ENCODE measurements at regions not wholly inside any gene's neighbourhood (a gene's known extent, or its start where the extent isn't known, plus 50 kb on each side); places are given as distances from the start of the nearest gene placed in this dataset.

GRCh38 chr9:118283488-118283887 lies 579.3 kb downstream of the TLR4 start (continued):
- TF ChIP-seq REST (IDR thresholded peaks at IDR 0.05; ENCODE audit: unreplicated experiment) (no peak), POLR2AphosphoS5 (IDR thresholded peaks at IDR 0.05; ENCODE audit: low read depth) (no peak)

GRCh38 chr9:118290116-118290515 lies 585.9 kb downstream of the TLR4 start:
- Mint-ChIP-seq H3K4me1 (no peaks in the 10 kb centered on the region), H3K36me3 (ENCODE audit: low read depth) (no peaks in the 10 kb centered on the region), H3K27me3 (ENCODE audit: insufficient read depth, low read depth, poor library complexity) (no peaks in the 10 kb centered on the region), H3K9me3 (peaks cover 53% of the 10 kb centered on the region), H3K27ac (no peak overlapping the region), H3K4me3 (no peak overlapping the region)
- no peak overlapping the region for H3K4me2 ChIP-seq
- no peak overlapping the region for H3K27ac ChIP-seq (ENCODE audit: low read depth)
- H3F3A ChIP-seq (replicated peaks; ENCODE audit: low read depth), result no peaks in the 10 kb centered on the region
- H3K79me2 ChIP-seq (replicated peaks; ENCODE audit: insufficient read depth), result no peaks in the 10 kb centered on the region
- H4K20me1 ChIP-seq (replicated peaks; ENCODE audit: insufficient read depth), result no peaks in the 10 kb centered on the region
- ATAC-seq (no peak), DNase-seq (ENCODE audit: low spot score) (no peak)
- no peaks in the 10 kb centered on the region for H3K9me2 ChIP-seq (ENCODE audit: insufficient read depth)
- TF ChIP-seq CREB1 (CRISPR knock-in tag; IDR thresholded peaks at IDR 0.05; ENCODE audit: low read depth) (no peak), EZH2phosphoT487 (IDR thresholded peaks at IDR 0.05; ENCODE audit: unreplicated experiment) (no peak)
- H3K4me1 ChIP-seq (ENCODE audit: insufficient read depth), result no peaks in the 10 kb centered on the region
- no peak overlapping the region for H3K4me3 ChIP-seq
- no peaks in the 10 kb centered on the region for H3K36me3 ChIP-seq (ENCODE audit: insufficient read depth)
- H2AFZ ChIP-seq, result no peak overlapping the region
- H3K27me3 ChIP-seq (ENCODE audit: insufficient read depth), result no peaks in the 10 kb centered on the region

- no peaks in the 10 kb centered on the region for H4K20me1 ChIP-seq (replicated peaks; ENCODE audit: insufficient read depth)
- H3K36me3 Mint-ChIP-seq (ENCODE audit: low read depth), result no peaks in the 10 kb centered on the region
- TF ChIP-seq NANOG (IDR thresholded peaks at IDR 0.05; ENCODE audit: borderline replicate concordance), result no peak
- no peak for TF ChIP-seq CTCF (conservative IDR thresholded peaks at IDR 0.05; ENCODE audit: low read depth in 2 of 2)
- TF ChIP-seq ETS1 (IDR thresholded peaks at IDR 0.05), result no peak
- no peak for TF ChIP-seq POLR2AphosphoS5 (IDR thresholded peaks at IDR 0.05; ENCODE audit: low read depth)
- TF ChIP-seq ZNF331 (CRISPR knock-in tag; IDR thresholded peaks at IDR 0.05; ENCODE audit: low read depth), result no peak
- no peak for TF ChIP-seq EZH2 (IDR thresholded peaks at IDR 0.05; ENCODE audit: low read depth, unreplicated experiment)
- TF ChIP-seq EZH2phosphoT487 (IDR thresholded peaks at IDR 0.05; ENCODE audit: unreplicated experiment), result no peak
- no peak for TF ChIP-seq JUNB (IDR thresholded peaks at IDR 0.05; ENCODE audit: unreplicated experiment)
- TF ChIP-seq REST (IDR thresholded peaks at IDR 0.05; ENCODE audit: unreplicated experiment), result no peak
- TF ChIP-seq CREB1 (CRISPR knock-in tag; IDR thresholded peaks at IDR 0.05; ENCODE audit: low read depth), result no peak
- no peak for TF ChIP-seq STAT1 (IDR thresholded peaks at IDR 0.05; ENCODE audit: unreplicated experiment)
- no peak for TF ChIP-seq ZNF114 (CRISPR knock-in tag; IDR thresholded peaks at IDR 0.05)
Measured at GRCh38 chr9:118295413-118295812, 591.2 kb downstream of the TLR4 start.

More at GRCh38 chr9:118295413-118295812, 591.2 kb downstream of the TLR4 start:
- no peaks in the 10 kb centered on the region for H3K4me1 Mint-ChIP-seq
- ATAC-seq (no peak), DNase-seq (ENCODE audit: low spot score) (no peak)
- H3K4me3 Mint-ChIP-seq, result no peak overlapping the region
- Histone ChIP-seq H3K36me3 (ENCODE audit: insufficient read depth) (no peaks in the 10 kb centered on the region), H3K4me3 (no peak overlapping the region), H3K9me2 (ENCODE audit: insufficient read depth) (no peaks in the 10 kb centered on the region), H3K4me2 (no peak overlapping the region), H3K27me3 (ENCODE audit: insufficient read depth) (no peaks in the 10 kb centered on the region), H3K27ac (ENCODE audit: low read depth) (no peak overlapping the region), H2AFZ (no peak overlapping the region), H3K4me1 (ENCODE audit: insufficient read depth) (no peaks in the 10 kb centered on the region), H3K79me2 (replicated peaks; ENCODE audit: insufficient read depth) (no peaks in the 10 kb centered on the region), H3F3A (replicated peaks; ENCODE audit: low read depth) (no peaks in the 10 kb centered on the region)
- H3K27me3 Mint-ChIP-seq (ENCODE audit: insufficient read depth, low read depth, poor library complexity), result no peaks in the 10 kb centered on the region
- H3K27ac Mint-ChIP-seq, result no peak overlapping the region
- H3K9me3 Mint-ChIP-seq, result peaks cover 53% of the 10 kb centered on the region

All from GM23338 (cell line).